Stimulated activated CD4-positive, alpha-beta T cell treated with anti-CD3 and anti-CD28 coated beads, Interleukin-15, amount 100 ng/mL, for 48 hours (primary cell): ENCODE measurements at regions not wholly inside any gene's neighbourhood (a gene's known extent, or its start where the extent isn't known, plus 50 kb on each side); places are given as distances from the start of the nearest gene placed in this dataset.

Experiments used
- DNase-seq, 2 donors: peaks; one replicate each; pipeline ENCODE4 v3.0.0-alpha.2; 2020; ENCODE audit warnings: low read depth in 2 of 2

GRCh38 chr22:48154943-48155240 is 1392.4 kb downstream of the TBC1D22A start:
- DNase-seq: no peak

DNA sequence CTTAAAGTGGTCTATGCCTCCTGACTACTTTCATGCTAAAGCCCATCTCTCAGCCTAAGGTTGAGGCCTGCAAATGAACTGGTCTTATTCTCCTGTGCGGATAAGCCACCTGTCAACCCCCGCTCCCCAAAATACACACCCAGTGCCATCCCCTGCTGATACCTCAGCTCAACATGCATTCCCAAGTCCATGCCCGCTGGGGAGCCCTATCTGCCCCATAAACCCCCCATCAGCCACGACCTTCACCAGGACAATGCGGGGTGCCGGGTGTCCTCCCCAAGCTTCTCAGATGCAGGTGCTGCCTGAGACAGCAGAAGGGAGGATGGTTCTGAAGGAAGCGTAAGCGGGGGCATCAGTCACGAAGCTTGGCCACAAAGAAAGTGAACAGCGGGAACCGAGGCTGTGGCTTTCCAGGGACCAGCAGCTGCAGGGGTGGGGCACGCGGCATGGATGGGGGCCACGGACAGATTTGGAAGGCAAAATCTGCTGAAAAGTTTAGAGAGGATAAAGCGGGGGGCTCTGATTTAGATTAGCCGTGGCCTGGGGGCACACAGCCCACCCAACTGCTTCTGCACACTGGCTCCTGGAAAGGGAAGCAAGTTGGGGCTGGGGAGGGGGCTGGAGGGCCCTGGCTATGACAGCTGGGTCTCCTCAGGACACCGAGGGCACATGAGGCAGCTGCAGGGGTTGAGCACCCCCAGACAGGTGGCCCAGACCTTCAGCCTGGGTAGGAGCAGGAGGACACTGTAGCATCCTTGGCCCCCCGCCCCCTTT is 1391.9 kb downstream of the TBC1D22A start:
- no peak for DNase-seq

DNA sequence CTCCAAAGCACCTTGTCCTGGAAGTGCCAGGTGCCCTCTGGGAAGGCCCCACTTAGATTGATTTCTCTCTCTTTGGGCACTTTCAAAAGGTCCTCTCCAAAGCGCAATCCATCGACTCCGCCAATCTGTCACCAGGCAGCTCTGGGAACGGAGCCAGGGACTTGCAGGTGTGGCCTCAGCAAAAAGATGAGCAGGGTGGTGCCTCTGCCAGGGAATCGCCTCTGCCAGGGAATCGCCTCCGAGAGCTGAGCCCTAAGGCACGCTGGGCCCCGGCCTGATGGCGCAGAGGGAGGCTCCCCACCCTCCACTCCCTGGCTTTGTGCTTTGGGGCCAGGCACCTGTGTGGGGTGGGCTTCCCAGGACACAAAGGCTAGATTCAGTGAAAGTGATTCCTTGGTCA is 1391.3 kb downstream of the TBC1D22A start:
- no peak for DNase-seq

- DNase-seq: no peak
These were observed 1390.5 kb downstream of the TBC1D22A start for GRCh38 chr22:48152916-48153315.

DNA sequence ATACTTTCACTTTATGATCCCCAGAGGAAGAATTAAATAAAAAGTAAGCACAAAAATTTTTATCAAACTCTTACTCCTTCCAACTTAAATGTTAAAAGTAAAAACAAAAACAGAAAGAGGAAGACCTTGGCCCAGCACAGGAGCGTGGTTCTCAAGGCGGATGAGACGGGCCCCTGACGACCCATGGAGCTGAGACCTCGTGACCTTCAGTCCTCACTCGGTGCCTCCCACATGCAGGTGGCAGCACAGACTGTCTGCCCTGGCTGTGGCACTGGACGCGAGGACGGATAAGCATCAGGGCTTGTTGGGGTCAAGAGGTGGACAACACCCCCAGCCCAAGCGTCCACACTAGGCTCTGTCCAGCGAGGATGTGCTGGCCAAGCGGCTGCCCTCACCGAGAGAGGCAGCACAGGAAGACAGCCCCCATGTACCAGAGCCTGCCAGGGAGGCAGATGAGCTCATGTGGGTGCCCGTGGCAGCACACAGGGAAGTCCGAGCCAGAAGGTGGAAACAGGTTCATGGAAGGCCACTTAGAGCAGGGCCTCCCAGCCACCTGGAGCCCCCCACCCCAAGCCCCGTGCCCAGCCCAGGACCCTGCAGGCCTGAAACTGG is 1389.8 kb downstream of the TBC1D22A start:
- no peak for DNase-seq

GRCh38 chr22:48151641-48152040 is 1389.2 kb downstream of the TBC1D22A start:
- no peak for DNase-seq

DNA sequence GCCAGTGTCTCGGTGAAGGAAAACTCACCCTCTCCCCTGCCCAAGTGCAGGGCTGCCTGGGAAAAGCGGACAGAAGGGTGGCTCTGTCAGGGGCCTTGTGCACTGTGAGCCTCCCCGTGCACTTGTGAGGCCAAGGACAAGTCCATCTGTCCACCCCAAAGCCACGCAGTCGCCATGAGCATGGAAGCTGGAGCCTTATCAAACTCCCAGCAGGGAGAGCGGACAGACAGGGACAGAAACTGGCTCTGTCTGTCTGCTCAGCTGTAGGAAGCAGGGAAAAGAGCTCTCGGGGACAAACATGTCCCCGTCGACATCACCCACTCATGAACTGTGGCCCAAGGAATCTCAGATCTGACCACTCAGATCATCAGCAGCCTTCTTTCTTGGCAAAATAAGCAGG is 1385.4 kb downstream of the TBC1D22A start:
- no peak for DNase-seq

DNA sequence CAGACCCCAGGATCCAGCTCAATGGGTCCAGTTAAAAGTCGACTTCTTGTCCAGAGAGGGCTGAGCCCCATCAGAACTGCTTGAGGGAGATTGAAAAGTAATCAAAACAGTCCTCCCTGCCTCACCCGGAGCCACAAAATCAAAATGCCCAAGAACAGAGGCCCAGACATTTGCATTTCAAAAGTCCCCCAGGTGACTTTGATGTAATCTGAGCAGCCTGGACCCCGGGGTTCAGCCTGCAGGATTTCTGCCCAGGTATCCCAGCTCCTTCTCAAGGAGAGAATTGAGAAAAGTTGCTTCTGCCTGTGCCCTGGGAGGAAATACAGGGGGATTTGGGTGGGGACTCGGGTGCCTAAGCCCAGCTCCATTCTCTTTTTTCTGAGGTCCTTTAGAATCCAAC is 1385.0 kb downstream of the TBC1D22A start:
- no peak for DNase-seq

GRCh38 chr22:48146426-48146825 is 1384.0 kb downstream of the TBC1D22A start:
- no peak for DNase-seq

- DNase-seq: no peak
These were observed 1383.3 kb downstream of the TBC1D22A start for GRCh38 chr22:48145738-48146137.

- no peak for DNase-seq
These were observed 1381.9 kb downstream of the TBC1D22A start for GRCh38 chr22:48144318-48144717.

DNA sequence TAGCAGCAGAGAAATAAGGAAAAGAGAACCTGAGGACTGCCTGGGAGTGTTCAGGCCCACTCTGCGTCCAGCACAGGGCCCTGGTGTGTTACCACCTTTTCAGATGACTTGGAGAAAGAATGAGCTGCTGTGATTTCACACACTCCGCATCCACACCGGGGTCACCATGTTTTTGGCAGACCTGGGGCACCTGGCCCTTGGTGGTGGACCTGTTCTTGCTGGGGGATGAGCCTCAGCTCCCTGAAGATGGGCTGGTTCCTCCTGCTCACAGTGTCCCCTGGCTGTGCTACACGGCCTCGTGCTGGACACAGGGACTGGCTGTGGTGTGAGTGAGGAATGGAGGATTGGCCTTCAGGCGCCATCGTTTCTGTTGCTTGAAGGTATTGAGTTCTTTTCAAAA is 1381.4 kb downstream of the TBC1D22A start:
- no peak for DNase-seq

GRCh38 chr22:48142388-48142787 is 1379.9 kb downstream of the TBC1D22A start:
- no peak for DNase-seq

GRCh38 chr22:48141301-48141700 is 1378.9 kb downstream of the TBC1D22A start:
- DNase-seq: no peak

DNA sequence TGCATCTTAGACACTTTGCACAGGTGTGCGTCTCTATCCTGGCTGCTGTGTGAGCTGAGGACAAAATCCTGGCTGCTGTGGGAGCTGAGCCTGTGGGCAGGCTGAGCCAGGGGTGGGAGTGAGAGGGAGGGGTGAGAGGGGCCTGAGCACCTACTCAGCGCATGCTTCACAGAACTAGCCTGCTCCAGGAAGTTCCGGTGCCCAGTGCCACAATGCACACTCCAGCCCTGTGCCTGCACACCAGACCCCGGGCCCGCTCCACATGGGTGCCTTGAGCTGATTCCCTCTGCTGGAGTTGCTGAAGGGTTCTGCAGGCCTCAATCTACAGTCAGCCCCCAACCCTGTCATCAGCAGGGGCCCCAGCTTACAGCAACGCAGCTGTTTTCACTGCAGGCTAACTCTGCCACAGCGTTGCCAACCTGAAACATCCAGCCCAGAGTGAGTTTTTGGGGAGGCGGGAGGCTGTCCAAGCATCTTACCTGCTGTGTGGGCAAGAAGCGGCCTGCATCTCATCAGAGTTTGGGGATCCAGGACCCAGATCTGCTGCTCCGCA is 1377.9 kb downstream of the TBC1D22A start:
- no peak for DNase-seq

GRCh38 chr22:48139776-48140175 is 1377.3 kb downstream of the TBC1D22A start:
- no peak for DNase-seq

- DNase-seq: no peak
These were observed 1376.4 kb downstream of the TBC1D22A start for GRCh38 chr22:48138855-48139254.

GRCh38 chr22:48138427-48138826 is 1376.0 kb downstream of the TBC1D22A start:
- DNase-seq: no peak

GRCh38 chr22:48137640-48138039 is 1375.2 kb downstream of the TBC1D22A start:
- DNase-seq: no peak

- no peak for DNase-seq
These were observed 1373.1 kb downstream of the TBC1D22A start for GRCh38 chr22:48135592-48135991.

GRCh38 chr22:48125416-48125815 is 1363.0 kb downstream of the TBC1D22A start:
- no peak for DNase-seq

DNA sequence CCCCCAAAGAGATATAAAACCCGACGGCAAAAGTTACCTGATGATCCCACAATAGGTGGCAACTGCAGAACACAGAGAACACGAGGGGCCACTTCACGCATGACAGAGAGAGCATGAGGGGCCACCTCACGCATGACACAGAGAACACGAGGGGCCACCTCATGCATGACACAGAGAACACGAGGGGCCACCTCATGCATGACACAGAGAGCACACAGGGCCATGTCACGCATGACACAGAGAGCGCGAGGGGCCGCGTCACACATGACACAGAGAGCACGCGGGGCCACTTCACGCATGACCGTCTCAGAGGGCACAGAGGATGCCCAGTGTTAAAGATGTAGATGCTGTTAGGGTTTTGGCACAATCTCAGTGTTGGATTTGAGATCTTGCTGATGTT is 1359.5 kb downstream of the TBC1D22A start:
- no peak for DNase-seq

- DNase-seq: no peak
These were observed 1356.2 kb downstream of the TBC1D22A start for GRCh38 chr22:48118654-48119053.

DNA sequence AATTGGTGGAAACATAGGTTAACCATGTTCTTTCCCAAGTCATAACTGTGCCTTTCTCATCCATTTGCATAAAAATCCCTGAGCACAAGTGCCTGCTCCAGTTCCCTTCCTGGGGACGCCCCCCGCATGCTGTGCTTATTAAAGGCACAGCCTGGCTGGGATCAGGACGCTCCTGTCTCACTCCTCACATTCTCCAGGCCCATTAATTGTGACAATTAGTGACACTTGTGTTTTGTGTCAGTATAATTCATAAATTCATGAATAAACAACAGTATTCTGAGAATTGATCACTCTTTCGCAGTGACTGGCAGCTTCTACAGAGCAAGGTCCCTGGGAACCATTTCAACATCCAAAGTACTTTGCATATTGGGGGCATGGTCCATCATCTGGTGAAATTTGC is 1354.4 kb downstream of the TBC1D22A start:
- no peak for DNase-seq
